Astrocyte (in vitro differentiated cells and primary cell): ENCODE measurements at regions not wholly inside any gene's neighbourhood (a gene's known extent, or its start where the extent isn't known, plus 50 kb on each side); places are given as distances from the start of the nearest gene placed in this dataset.
"Not testable (repeated sequence)": the region's sequence is repeated elsewhere in the genome, so short reads cannot be mapped to it uniquely, and the experiment has no call there.

Source experiments
- CTCF ChIP-seq: IDR thresholded peaks from 2 replicates; pipeline ENCODE4 v1.5.1; 2011; ENCODE audit warnings: low read depth, mild to moderate bottlenecking, inconsistent platforms, low read length, moderate library complexity; ENCODE audit not compliant: insufficient read depth
- EZH2 ChIP-seq: IDR thresholded peaks from 2 replicates; pipeline ENCODE4 v1.6.1; 2012; ENCODE audit warnings: mild to moderate bottlenecking, low read length, inconsistent platforms; ENCODE audit not compliant: insufficient read depth

- TF ChIP-seq CTCF, EZH2: not testable (repeated sequence)
Measured at GRCh38 chr1:146307632-146308031, 78.8 kb upstream of the NOTCH2NLA start.
